Natural killer cell treated with Interleukin-12 subunit alpha and Interleukin-12 subunit beta and Interleukin-15 and Interleukin-18, amount 100 ng/mL, for 72 hours (primary cell): ENCODE measurements at regions not wholly inside any gene's neighbourhood (a gene's known extent, or its start where the extent isn't known, plus 50 kb on each side); places are given as distances from the start of the nearest gene placed in this dataset.
A peak's percentile ranks its signal among the peaks of the same experiment; 100 is the strongest.

Experiments used
- ATAC-seq, 2 donors: fragments of 150-1000 bp; cut with Tn5 transposase in 1 of 2; sonication (Bioruptor Pico), chemical (Tn5 transposase) in 1 of 2; 2 replicates each; pipeline ENCODE4 v1.10.0; 2021
- DNase-seq: peaks from one replicate; pipeline ENCODE4 v3.0.0; 2022; ENCODE audit warnings: low spot score
- H3K27ac Mint-ChIP-seq, 2 donors: 1 replicate in 1 of 2; 2 replicates in 1 of 2; pipeline ENCODE4 v1.8.0; 2022; ENCODE audit warnings: mixed read lengths in 2 of 2, mild to moderate bottlenecking in 1 of 2, moderate library complexity in 1 of 2
- H3K27me3 Mint-ChIP-seq, 2 donors: 1 replicate in 1 of 2; 2 replicates in 1 of 2; pipeline ENCODE4 v1.8.0; 2022; ENCODE audit warnings: mixed read lengths in 2 of 2
- H3K36me3 Mint-ChIP-seq: one replicate; pipeline ENCODE4 v1.8.0; 2022; ENCODE audit warnings: mixed read lengths
- H3K4me1 Mint-ChIP-seq, 2 donors: 1 replicate in 1 of 2; 2 replicates in 1 of 2; pipeline ENCODE4 v1.8.0; 2022; ENCODE audit warnings: low read depth in 2 of 2, mixed read lengths in 2 of 2, mild to moderate bottlenecking in 1 of 2
- H3K4me3 Mint-ChIP-seq: one replicate; pipeline ENCODE4 v1.8.0; 2022; ENCODE audit warnings: mixed read lengths
- H3K9me3 Mint-ChIP-seq: 2 replicates; pipeline ENCODE4 v1.8.0; 2022; ENCODE audit warnings: mixed read lengths

DNA sequence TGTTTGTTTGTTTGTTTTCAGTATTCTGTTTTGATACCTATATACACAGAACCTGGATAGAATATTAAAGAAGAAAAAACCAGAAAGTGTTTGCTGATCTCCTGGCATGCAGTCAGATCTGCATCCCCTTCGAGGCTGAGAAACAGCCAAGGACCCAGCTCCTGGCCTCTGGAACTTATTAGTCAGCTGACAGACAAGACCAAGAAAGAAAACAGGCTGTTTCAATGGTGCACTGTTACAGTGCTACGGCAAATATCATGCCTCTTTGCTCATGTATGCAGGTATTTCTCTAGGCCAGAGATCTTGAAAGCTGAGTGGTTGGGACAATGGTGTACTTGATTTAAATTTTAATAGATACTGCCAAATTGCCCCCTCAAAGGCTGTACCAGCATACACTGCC lies 95.0 kb downstream of the C5orf15 start:
- H3K27me3 Mint-ChIP-seq, result peaks cover 25 to 49% of the 10 kb centered on the region in 2 donors
- no peaks in the 10 kb centered on the region for H3K36me3 Mint-ChIP-seq
- H3K9me3 Mint-ChIP-seq, result no peaks in the 10 kb centered on the region
- DNase-seq (no peak), ATAC-seq (no peak)
- no peak overlapping the region for H3K27ac Mint-ChIP-seq
- H3K4me1 Mint-ChIP-seq, result peaks cover 0 to 7% of the 10 kb centered on the region in 2 donors
- H3K4me3 Mint-ChIP-seq, result no peak overlapping the region

DNA sequence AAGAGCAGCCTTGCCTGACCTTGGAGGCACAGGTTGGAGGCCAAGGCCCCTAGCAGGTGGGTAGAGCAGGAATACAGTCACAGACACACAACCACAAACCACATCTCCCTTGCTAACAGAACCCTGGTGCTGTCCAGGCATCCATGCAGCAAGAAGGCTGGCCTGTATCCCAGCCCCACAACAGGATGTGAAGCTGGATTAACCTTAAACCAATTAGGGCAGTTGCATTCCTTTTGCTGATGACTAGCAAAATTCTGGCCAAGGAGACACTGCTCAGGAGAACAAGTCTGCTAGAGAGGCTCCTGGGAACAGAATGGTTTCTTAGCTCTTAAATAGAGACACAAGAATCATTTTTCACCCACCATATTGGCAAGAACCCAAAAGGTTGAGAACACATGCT lies 97.8 kb downstream of the C5orf15 start:
- H3K4me3 Mint-ChIP-seq, result no peak overlapping the region
- no peak overlapping the region for H3K27ac Mint-ChIP-seq
- DNase-seq, result peak; percentile 5
- ATAC-seq, result peak in 1 of 2 donors; percentile 32
- H3K36me3 Mint-ChIP-seq, result no peaks in the 10 kb centered on the region
- H3K9me3 Mint-ChIP-seq, result no peaks in the 10 kb centered on the region
- peaks cover 25 to 45% of the 10 kb centered on the region in 2 donors for H3K27me3 Mint-ChIP-seq
- peaks cover 0 to 7% of the 10 kb centered on the region in 2 donors for H3K4me1 Mint-ChIP-seq

DNA sequence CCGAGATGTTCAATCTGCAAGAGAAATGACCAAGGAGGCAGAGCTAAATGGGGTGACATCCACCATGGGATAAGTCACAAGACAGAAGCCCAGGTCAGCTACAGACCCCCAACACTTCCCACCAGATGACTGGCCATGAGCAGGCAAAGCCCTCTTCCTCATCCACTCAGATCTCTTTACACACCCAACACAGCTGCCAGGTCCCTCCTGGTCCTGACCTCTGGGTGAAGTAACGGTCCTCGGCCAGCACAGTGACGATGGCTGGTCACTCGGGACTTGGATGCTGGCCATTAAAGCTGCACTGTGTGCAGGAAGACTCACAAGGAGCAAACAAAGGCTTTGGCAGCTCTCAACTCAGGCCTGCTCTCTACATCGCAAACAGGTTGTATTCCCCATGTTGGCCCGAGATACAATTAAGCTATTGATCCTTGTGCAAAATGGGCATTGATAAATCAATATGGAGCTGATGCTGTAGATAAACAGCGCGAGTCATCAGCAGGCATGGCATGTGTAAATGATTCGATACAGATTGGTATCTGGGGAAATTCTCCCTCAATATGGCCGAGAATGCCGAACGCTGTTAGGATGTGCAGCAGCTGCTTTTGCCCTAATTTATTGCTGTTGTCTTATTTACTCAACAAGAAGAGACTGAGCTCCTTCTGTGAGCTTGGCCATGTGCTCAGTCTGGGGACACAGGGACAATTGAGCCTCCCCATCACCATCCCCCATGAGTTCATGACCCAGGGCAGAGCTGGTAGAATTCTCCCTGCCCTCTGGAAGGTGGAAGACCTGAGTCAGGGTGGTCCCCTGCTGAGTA lies 98.7 kb downstream of the C5orf15 start:
- ATAC-seq, result no peak
- no peak for DNase-seq

DNA sequence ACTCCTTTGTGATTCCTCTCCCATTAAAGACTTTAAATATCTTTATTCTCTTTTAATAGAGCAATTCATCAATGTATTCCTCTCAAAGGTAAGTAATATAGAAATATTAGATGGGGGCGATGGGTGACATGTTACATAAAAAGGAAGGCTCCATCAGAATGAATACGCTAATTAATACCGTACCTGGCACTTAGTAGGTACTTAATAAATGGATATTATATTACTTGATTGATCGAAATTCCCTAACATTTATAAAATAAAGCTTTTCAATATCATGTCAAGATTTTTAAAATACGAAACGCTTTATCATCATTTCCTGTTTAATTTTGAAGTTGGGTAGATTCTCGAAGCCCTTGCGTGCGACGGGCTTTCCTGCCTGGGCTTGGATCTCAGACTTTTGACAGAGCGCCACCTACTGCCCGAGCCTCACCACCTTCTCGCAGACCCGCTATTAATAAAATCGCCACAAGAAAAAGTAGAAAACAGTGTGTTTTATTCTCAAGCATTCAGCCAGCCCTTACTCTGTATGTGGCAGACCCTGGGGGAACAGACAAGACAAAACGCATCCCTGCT lies 99.4 kb downstream of the C5orf15 start:
- Mint-ChIP-seq H3K36me3 (no peaks in the 10 kb centered on the region), H3K27me3 (peaks cover 17 to 35% of the 10 kb centered on the region in 2 donors), H3K27ac (no peak overlapping the region), H3K4me3 (no peak overlapping the region), H3K9me3 (no peaks in the 10 kb centered on the region), H3K4me1 (peaks cover 0 to 5% of the 10 kb centered on the region in 2 donors)
- DNase-seq, result peak; percentile 70
- peak; percentile 50 to 55 for ATAC-seq

More for the DNA sequence above, 98.7 kb downstream of the C5orf15 start:
- Mint-ChIP-seq H3K4me1 (peaks cover 0 to 7% of the 10 kb centered on the region in 2 donors), H3K36me3 (no peaks in the 10 kb centered on the region), H3K9me3 (no peaks in the 10 kb centered on the region), H3K27me3 (peaks cover 20 to 36% of the 10 kb centered on the region in 2 donors), H3K4me3 (no peak overlapping the region), H3K27ac (no peak overlapping the region)

DNA sequence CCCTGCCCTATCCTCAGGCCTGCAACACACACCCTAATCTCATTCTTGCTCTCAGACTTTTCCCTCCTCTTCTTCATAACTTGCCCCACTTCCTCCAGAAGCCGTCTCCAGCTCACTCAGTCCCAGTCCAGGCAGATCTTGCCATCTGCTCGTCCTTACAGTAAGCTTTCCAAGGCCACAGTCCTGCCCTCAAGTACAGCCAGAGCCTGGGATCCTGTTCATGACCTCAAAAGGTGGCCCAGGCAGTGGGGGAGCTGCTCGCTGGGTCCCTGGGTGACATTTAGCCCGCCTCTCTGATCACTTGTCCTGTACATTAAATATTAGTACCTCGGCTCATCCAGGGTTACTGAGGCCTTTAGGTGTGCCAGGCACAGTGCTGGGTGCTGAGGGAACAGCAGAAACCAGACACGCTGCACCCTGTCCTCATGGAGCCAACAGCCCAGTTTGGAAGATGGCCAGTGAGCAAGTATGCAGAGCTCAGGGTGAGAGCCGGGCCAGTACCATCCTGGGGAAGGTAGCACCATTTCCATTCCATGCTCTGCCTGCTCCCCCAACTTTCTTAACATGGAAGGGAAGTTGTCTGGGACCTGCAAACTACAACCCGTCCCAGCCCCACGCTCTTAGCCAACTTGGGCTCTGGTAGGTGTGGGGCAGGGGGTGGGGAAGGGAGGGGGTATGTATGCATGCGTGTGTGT lies 100.4 kb downstream of the C5orf15 start:
- Mint-ChIP-seq H3K27me3 (peaks cover 14 to 31% of the 10 kb centered on the region in 2 donors), H3K9me3 (no peaks in the 10 kb centered on the region), H3K27ac (no peak overlapping the region), H3K4me3 (no peak overlapping the region), H3K4me1 (peaks cover 0 to 3% of the 10 kb centered on the region in 2 donors), H3K36me3 (no peaks in the 10 kb centered on the region)
- ATAC-seq (no peak), DNase-seq (no peak)

DNA sequence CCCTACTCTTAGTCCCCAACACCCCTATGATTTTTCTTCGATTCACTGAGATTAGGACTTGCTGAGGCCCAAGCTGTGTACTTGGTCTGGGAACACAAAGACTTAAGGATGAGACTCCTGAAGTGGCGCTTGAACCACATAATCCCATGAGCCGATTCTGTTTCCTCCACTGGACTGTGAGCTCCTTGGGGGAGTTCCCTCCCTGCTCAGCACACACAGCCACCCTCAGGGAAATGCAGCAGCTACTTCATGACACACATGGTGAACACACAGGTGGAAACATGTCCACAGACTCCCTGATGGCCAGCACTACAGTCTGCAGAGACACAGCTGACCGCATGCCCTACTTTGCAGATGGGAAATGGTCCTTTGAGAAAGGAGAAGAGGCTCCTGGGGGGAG lies 101.1 kb downstream of the C5orf15 start:
- peaks cover 0 to 3% of the 10 kb centered on the region in 2 donors for H3K4me1 Mint-ChIP-seq
- DNase-seq (no peak), ATAC-seq (no peak)
- no peaks in the 10 kb centered on the region for H3K36me3 Mint-ChIP-seq
- H3K4me3 Mint-ChIP-seq, result no peak overlapping the region
- peaks cover 11 to 24% of the 10 kb centered on the region in 2 donors for H3K27me3 Mint-ChIP-seq
- H3K27ac Mint-ChIP-seq, result no peak overlapping the region
- no peaks in the 10 kb centered on the region for H3K9me3 Mint-ChIP-seq

DNA sequence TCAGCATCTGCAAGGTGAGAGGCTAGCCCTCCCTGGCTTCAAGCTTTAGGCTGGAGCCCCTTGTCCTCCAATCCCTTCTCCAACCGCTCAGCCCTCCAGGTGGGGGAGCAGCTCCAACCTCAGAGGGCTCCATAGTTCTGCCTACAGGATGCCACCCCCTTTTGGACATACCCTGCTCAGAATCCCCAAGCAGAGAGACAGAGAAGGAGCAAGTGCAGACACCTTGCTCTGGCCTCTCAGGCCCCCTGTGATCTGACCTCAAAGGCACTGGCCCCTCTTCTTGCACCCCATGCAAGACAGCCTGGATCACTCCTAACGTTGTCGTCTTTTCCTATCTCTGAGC lies 101.6 kb downstream of the C5orf15 start:
- Mint-ChIP-seq H3K4me3 (no peak overlapping the region), H3K4me1 (peaks cover 0 to 3% of the 10 kb centered on the region in 2 donors), H3K27me3 (peaks cover 11 to 19% of the 10 kb centered on the region in 2 donors), H3K27ac (no peak overlapping the region), H3K36me3 (no peaks in the 10 kb centered on the region), H3K9me3 (no peaks in the 10 kb centered on the region)
- ATAC-seq (no peak), DNase-seq (no peak)

DNA sequence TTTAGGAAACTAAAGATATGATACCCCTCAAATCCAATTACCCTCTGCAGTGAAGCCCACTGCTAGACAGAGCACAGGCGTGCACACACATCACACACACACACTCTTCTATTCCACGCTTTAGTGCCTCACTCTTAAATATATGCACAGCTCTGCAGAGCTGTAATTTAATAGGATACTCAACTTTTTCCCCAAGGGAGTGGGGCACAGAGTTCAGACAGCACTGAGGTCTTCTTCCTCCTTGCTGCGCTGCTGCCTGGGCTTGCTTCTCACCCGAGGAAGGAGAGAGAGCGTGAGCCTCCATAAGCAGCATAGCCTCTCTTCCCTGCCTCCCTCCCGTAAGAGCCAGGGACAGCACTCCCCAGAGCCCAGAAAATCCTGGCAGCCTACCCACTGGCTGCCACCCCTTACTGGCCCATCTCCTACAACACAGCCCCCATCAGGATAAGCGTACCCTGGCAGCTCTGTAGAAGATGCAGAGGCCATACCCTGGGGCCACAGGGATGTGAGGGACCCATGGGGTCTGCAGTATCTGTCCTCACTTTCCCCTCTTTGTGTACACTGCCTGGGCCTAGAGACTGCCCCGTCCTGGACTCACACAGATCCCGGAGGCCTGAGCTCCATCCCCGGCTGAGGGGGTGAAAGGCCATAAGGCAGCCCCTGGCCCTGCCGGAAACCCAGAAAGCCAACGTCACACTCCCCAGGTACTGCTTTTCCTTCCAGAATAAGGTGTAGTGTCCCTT lies 102.1 kb downstream of the C5orf15 start:
- ATAC-seq, result peak in 1 of 2 donors; percentile 48
- no peak overlapping the region for H3K27ac Mint-ChIP-seq
- no peaks in the 10 kb centered on the region for H3K36me3 Mint-ChIP-seq

DNA sequence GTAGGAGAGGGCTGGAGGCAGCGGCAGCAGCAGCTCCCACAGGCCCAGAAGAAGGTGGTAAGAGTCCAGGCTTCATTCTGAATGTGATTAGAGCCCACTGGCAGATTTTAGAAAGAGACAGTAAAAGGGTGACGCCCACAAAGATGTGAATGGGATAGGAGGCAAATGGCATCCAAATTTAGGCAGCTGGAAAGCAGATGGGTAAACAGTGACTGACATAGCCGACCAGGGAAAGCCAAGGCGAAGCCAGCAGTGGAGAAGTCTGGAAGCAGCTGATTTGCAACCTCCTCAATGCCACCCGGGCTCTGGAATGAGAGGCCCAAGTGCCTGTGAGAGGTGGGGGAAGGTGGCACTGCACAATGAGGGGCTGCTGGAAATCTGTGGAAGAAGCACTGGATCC lies 103.3 kb downstream of the C5orf15 start:
- DNase-seq, result no peak
- peaks cover 0 to 3% of the 10 kb centered on the region in 2 donors for H3K4me1 Mint-ChIP-seq
- no peaks in the 10 kb centered on the region for H3K36me3 Mint-ChIP-seq
- no peak for ATAC-seq
- H3K9me3 Mint-ChIP-seq, result no peaks in the 10 kb centered on the region
- no peak overlapping the region for H3K27ac Mint-ChIP-seq
- no peak overlapping the region for H3K4me3 Mint-ChIP-seq
- peaks cover 3 to 14% of the 10 kb centered on the region in 2 donors for H3K27me3 Mint-ChIP-seq

More for the DNA sequence above, 102.1 kb downstream of the C5orf15 start:
- Mint-ChIP-seq H3K4me3 (no peak overlapping the region), H3K4me1 (peaks cover 0 to 3% of the 10 kb centered on the region in 2 donors), H3K9me3 (no peaks in the 10 kb centered on the region), H3K27me3 (peaks cover 9 to 16% of the 10 kb centered on the region in 2 donors)
- DNase-seq, result no peak

DNA sequence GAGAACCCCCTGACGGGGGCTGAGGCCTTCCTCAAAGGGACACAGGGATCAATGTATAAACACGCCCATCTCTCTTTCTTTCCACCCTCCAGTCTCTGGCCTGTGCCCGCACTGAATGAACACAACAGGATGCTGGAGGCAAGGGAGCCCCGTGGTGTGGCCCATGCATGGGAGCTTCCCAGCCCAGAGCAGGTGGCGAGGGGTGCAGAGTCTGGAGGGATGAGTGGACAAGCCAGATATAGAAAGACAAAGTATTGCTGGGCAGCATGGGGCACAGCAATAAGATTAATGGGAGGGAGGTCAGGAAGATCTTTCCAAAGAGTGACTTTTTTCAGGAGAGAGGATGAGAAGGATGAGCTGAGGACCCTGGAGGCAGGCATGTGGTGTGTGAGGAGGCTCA lies 103.7 kb downstream of the C5orf15 start:
- Mint-ChIP-seq H3K27me3 (peaks cover 3 to 14% of the 10 kb centered on the region in 2 donors), H3K4me3 (no peak overlapping the region), H3K9me3 (no peaks in the 10 kb centered on the region), H3K27ac (no peak overlapping the region), H3K4me1 (peaks cover 0 to 3% of the 10 kb centered on the region in 2 donors), H3K36me3 (no peaks in the 10 kb centered on the region)
- ATAC-seq (no peak), DNase-seq (no peak)

DNA sequence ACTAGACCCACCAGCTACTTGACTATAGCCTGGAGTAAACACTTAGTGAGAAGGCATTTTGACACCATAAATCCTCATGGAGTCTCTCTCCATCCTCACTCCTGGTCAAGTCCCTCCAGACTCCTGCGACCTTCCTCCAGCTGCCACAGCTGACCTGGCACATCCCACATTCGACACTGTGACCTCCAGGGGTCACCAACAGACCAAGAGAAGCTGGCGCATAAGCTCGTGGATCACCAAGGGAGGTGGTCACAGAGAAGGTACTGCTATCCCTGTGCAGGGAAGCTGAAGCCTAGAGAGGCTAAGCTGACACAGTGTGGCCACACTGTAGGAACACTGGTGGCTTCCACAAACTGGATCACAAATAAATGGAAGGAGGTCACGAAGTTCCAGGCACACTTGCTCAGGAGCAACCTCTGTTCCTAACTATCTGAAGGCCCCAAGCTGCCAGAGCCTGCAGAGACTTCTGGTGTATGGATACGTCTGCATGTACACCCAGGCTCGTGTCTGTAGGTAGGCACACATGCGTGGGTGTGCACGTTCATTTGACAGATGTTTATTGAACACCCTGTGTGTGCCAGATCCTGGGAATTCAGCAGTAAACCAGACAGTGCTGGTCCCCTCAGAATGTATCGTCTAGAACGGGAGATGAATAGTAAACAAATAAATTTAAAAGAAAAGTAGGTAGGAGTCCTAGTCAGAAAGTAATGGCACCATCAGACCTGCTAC lies 104.4 kb downstream of the C5orf15 start:
- Mint-ChIP-seq H3K4me1 (no peaks in the 10 kb centered on the region), H3K36me3 (no peaks in the 10 kb centered on the region), H3K27me3 (peaks cover 0 to 14% of the 10 kb centered on the region in 2 donors), H3K27ac (no peak overlapping the region), H3K4me3 (no peak overlapping the region), H3K9me3 (no peaks in the 10 kb centered on the region)
- DNase-seq, result no peak
- ATAC-seq, result no peak

DNA sequence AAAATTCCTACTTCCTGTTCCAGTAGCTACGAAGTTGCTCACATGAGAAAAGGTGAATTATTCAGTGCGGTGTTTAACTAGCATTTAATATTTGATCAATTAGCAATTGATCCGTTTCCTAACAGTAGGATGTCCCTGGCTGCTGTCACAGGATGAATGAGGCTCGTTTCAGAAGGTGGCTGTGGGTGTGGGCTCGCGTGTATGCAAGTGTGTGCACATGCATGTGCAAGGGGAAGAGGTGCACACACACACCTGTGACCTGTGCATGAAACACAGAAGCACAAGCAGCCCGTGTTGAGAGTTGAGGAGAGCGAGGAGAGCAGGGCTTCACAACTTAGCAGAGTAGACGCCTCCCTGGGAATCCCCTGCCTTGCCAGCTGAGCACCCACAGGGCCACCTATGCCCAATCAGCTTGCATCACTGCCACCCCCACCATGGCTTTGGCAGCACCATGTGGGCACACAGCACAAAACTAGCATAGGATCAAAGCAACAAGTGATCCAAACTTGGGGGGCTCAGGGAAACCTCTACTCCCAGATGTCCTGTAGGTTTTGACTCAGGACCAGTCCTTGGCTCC lies 107.2 kb downstream of the C5orf15 start:
- H3K27me3 Mint-ChIP-seq, result peaks cover 0 to 14% of the 10 kb centered on the region in 2 donors
- H3K9me3 Mint-ChIP-seq, result no peaks in the 10 kb centered on the region
- no peak overlapping the region for H3K27ac Mint-ChIP-seq
- no peak for DNase-seq
- peak in 1 of 2 donors; percentile 21 for ATAC-seq
- no peaks in the 10 kb centered on the region for H3K4me1 Mint-ChIP-seq
- no peaks in the 10 kb centered on the region for H3K36me3 Mint-ChIP-seq
- H3K4me3 Mint-ChIP-seq, result no peak overlapping the region

DNA sequence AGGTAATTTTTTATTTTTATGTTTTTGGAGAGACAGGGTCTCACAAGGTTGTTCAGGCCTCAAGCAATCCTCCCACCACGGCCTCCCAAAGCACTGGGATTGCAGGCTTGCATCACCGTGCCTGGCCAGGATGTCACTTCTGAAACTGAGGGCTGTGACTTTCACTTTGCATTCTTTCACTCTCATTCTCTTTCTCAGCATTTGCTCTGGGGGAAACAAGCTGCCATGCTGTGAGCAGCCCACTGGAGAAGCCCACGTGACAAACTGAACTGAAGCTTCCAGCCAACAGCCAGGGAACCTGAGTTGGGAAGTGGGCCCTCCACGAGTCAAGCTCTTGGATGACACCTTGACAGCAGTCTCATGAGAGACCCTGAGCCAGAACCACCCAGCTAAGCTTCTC lies 109.4 kb downstream of the C5orf15 start:
- H3K36me3 Mint-ChIP-seq, result no peaks in the 10 kb centered on the region
- H3K27ac Mint-ChIP-seq, result no peak overlapping the region
- H3K4me3 Mint-ChIP-seq, result no peak overlapping the region
- H3K9me3 Mint-ChIP-seq, result no peaks in the 10 kb centered on the region
- H3K4me1 Mint-ChIP-seq, result no peaks in the 10 kb centered on the region
- peak in 1 of 2 donors; percentile 28 for ATAC-seq
- DNase-seq, result peak; percentile 34
- H3K27me3 Mint-ChIP-seq, result peaks cover 0 to 10% of the 10 kb centered on the region in 2 donors
